Ishikawa (cell line): ENCODE measurements at regions not wholly inside any gene's neighbourhood (a gene's known extent, or its start where the extent isn't known, plus 50 kb on each side); places are given as distances from the start of the nearest gene placed in this dataset.

Experiments used
- CEBPB ChIP-seq: IDR thresholded peaks from 2 replicates; pipeline ENCODE4 v1.6.1; 2012
- EGR1 ChIP-seq: IDR thresholded peaks from 2 replicates; pipeline ENCODE4 v1.6.1; 2012
- EP300 ChIP-seq: IDR thresholded peaks from 2 replicates; pipeline ENCODE4 v1.6.1; 2012; ENCODE audit warnings: borderline replicate concordance
- FOXM1 ChIP-seq: IDR thresholded peaks from 2 replicates; pipeline ENCODE4 v1.6.1; 2012; ENCODE audit warnings: low read depth, borderline replicate concordance
- NFIC ChIP-seq: IDR thresholded peaks from 2 replicates; pipeline ENCODE4 v1.6.1; 2012
- RAD21 ChIP-seq: IDR thresholded peaks from 2 replicates; pipeline ENCODE4 v1.6.1; 2012; ENCODE audit warnings: low read depth
- REST ChIP-seq: IDR thresholded peaks from 2 replicates; pipeline ENCODE4 v1.6.1; 2012; ENCODE audit warnings: low read depth, mild to moderate bottlenecking
- TAF1 ChIP-seq: IDR thresholded peaks from 2 replicates; pipeline ENCODE4 v1.6.1; 2012; ENCODE audit warnings: low read depth, mild to moderate bottlenecking
- TCF12 ChIP-seq: IDR thresholded peaks from 2 replicates; pipeline ENCODE4 v1.6.1; 2012; ENCODE audit warnings: low read depth
- TEAD4 ChIP-seq: IDR thresholded peaks from 2 replicates; pipeline ENCODE4 v1.6.1; 2012
- USF1 ChIP-seq: IDR thresholded peaks from 2 replicates; pipeline ENCODE4 v1.6.1; 2012
- YY1 ChIP-seq: IDR thresholded peaks from 2 replicates; pipeline ENCODE4 v1.6.1; 2012; ENCODE audit warnings: low read depth
- ZBTB7A ChIP-seq: IDR thresholded peaks from 2 replicates; pipeline ENCODE4 v1.6.1; 2012; ENCODE audit warnings: low read depth
- TF ChIP-seq, protein P1 (sequence below): IDR thresholded peaks from 2 replicates; pipeline ENCODE4 v1.6.1; 2012

DNA sequence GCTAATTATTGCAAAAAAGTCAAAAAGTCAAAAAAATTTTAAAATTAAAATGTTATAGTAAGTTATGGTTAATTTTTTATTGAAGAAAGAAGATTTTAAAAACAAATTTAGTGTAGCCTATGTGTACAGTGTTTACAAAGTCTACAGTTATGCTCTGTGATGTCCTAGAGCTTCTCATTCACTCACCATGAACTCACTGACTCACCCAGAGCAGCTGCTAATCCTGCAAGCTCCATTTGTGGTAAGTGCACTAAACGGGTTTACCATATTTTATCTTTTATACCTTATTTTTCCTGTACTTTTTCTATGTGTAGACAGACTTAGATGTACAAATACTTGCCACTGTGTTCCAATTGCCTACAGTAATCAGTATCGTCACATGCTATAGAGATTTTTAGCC lies 788.2 kb downstream of the DSC3 start:
- no peak for TF ChIP-seq USF1
- TF ChIP-seq REST, result no peak
- TF ChIP-seq TEAD4, result no peak
- TF ChIP-seq ZBTB7A, result no peak
- TF ChIP-seq FOXM1, result no peak
- TF ChIP-seq RAD21, result no peak
- TF ChIP-seq TAF1, result no peak

DNA sequence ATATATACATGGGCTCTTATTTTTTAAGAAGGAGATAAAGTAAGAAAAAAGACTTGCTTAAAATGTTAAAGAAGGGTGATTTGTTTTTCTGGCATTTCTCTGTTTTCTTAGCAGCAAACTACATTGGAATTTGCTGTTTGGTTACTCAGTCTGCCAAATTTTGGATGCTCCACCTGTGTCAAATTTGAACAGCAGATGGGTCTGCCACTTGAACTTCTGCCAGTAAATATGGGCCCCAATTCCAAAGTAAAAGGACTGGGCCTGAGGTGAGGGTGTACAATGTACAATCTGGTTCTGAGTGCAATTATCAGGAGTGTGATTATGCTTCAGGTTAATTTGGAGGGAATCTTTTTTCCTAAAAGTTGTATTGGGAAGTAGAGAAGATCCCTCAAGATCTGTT lies 794.5 kb downstream of the DSC3 start:
- no peak for TF ChIP-seq YY1

DNA sequence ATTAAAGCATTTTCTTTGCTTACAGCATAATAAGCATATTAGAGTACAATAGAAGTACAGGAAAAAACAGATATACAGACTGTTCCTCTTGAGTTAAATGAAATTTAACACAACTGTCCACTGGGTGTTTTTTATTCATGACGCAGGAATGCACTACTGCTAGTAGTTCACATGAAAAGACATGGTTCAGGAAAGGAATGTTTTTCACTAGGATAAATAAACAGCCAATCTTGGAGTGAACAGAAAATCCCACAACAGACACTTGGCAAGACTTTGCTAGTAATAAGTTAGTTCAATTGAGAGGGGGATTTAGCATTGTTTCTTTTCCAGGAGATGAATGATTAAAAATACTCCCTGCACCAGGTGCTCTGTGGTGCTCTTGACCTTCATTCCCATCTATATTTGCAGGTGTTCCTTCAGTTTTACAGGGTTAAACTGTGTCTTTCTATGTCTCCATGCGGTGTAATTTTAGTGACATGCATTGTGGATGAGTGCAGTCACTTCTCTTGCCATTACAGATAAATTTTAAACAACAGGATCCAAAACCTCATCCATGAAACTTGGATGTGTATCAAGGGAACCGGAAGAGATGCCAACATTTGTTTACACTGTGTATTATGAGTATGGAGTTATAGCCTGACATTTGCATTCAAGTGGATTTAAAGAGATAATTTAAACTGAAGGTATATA lies 796.6 kb downstream of the DSC3 start:
- TF ChIP-seq ZBTB7A, result no peak

DNA sequence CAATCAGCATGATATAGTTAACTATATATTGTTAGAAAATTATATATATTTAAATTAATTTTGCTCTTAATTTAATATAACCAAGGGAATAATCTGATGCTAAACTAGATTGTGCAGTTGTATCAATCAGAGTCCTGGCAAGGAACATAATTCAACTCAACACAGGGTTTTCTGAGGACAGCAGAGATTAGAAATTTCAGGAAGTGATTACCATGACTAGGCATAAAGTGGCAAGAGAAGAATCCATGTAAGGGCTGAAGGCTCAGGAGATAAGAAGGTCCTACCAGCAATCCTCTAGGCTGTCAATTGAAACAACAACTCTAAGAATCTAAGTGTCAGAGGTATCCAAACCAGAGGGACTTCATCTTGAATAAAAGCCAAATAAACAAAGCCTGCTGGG lies 807.8 kb downstream of the DSC3 start:
- TF ChIP-seq, protein P1, sequence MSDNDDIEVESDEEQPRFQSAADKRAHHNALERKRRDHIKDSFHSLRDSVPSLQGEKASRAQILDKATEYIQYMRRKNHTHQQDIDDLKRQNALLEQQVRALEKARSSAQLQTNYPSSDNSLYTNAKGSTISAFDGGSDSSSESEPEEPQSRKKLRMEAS, result no peak
- TF ChIP-seq EGR1 (no peak), TEAD4 (no peak), REST (no peak), USF1 (no peak), TAF1 (no peak), RAD21 (no peak), NFIC (no peak)

GRCh38 chr18:30211112-30211511 lies 831.4 kb downstream of the DSC3 start:
- TF ChIP-seq YY1 (no peak), TCF12 (no peak), TAF1 (no peak), ZBTB7A (no peak), FOXM1 (no peak), TEAD4 (no peak), RAD21 (no peak), USF1 (no peak), REST (no peak), CEBPB (no peak), EP300 (no peak)
- TF ChIP-seq, protein P1, result no peak
